Osteocyte (in vitro differentiated cells): ENCODE measurements at regions not wholly inside any gene's neighbourhood (a gene's known extent, or its start where the extent isn't known, plus 50 kb on each side); places are given as distances from the start of the nearest gene placed in this dataset.
"Not testable (repeated sequence)": the region's sequence is repeated elsewhere in the genome, so short reads cannot be mapped to it uniquely, and the experiment has no call there.

Source experiments
- DNase-seq: peaks from one replicate; pipeline ENCODE4 v3.0.0; 2021; ENCODE audit warnings: mixed read lengths; ENCODE audit not compliant: unreplicated experiment; ENCODE audit errors: extremely low spot score
- H3K27ac Mint-ChIP-seq: one replicate; pipeline ENCODE4 v1.8.0; 2021; ENCODE audit warnings: mild to moderate bottlenecking, mixed read lengths; ENCODE audit not compliant: unreplicated experiment
- H3K27me3 Mint-ChIP-seq: one replicate; pipeline ENCODE4 v1.8.0; 2021; ENCODE audit warnings: mixed read lengths; ENCODE audit not compliant: unreplicated experiment
- H3K36me3 Mint-ChIP-seq: one replicate; pipeline ENCODE4 v1.8.0; 2021; ENCODE audit warnings: mixed read lengths; ENCODE audit not compliant: unreplicated experiment
- H3K4me1 Mint-ChIP-seq: one replicate; pipeline ENCODE4 v1.8.0; 2021; ENCODE audit warnings: mixed read lengths; ENCODE audit not compliant: unreplicated experiment
- H3K4me3 Mint-ChIP-seq: one replicate; pipeline ENCODE4 v1.8.0; 2021; ENCODE audit warnings: mild to moderate bottlenecking, moderate library complexity, mixed read lengths; ENCODE audit not compliant: unreplicated experiment
- H3K9me3 Mint-ChIP-seq: one replicate; pipeline ENCODE4 v1.8.0; 2021; ENCODE audit warnings: mixed read lengths; ENCODE audit not compliant: unreplicated experiment
- CTCF ChIP-seq: fragments of 200-600 bp; sonication (generic); IDR thresholded peaks from 2 replicates; pipeline ENCODE4 v1.5.0; 2021; ENCODE audit warnings: antibody characterized with exemption, mild to moderate bottlenecking, moderate library complexity

- no peak overlapping the region for H3K4me3 Mint-ChIP-seq
- H3K9me3 Mint-ChIP-seq: no peaks in the 10 kb centered on the region
- no peak for TF ChIP-seq CTCF
- no peaks in the 10 kb centered on the region for H3K36me3 Mint-ChIP-seq
- DNase-seq: no peak
- peaks cover 8% of the 10 kb centered on the region for H3K4me1 Mint-ChIP-seq
- H3K27ac Mint-ChIP-seq: no peak overlapping the region
- no peaks in the 10 kb centered on the region for H3K27me3 Mint-ChIP-seq
These were observed 150.7 kb upstream of the INTU start for GRCh38 chr4:127482049-127482448.

- no peaks in the 10 kb centered on the region for H3K36me3 Mint-ChIP-seq
- no peak overlapping the region for H3K4me3 Mint-ChIP-seq
- H3K4me1 Mint-ChIP-seq: peaks cover 5% of the 10 kb centered on the region
- no peak for DNase-seq
- TF ChIP-seq CTCF: no peak
- no peaks in the 10 kb centered on the region for H3K27me3 Mint-ChIP-seq
- no peaks in the 10 kb centered on the region for H3K9me3 Mint-ChIP-seq
- H3K27ac Mint-ChIP-seq: no peak overlapping the region
These were observed 148.6 kb upstream of the INTU start for GRCh38 chr4:127484117-127484516.

DNA sequence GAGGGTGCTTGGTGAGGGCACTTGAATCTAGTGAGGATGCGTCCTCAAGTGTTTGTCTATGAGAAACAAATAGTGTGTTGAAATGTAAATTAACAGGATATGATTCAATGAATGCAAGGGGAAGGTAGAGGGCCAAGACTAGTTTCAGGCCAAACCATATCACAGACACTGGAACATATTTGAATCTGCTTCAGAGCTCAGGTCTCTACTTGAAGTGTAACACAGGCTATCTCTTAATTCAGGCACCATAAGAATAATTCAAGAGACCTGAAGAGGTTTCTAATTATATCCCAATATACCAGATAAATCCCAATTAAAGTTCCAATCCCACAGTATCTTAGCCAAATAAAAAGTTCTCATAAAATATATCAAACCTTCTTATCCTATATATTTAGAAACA lies 146.5 kb upstream of the INTU start:
- Mint-ChIP-seq H3K4me3 (no peak overlapping the region), H3K4me1 (peaks cover 12% of the 10 kb centered on the region), H3K27me3 (no peaks in the 10 kb centered on the region), H3K36me3 (no peaks in the 10 kb centered on the region), H3K9me3 (no peaks in the 10 kb centered on the region), H3K27ac (no peak overlapping the region)
- DNase-seq: no peak
- TF ChIP-seq CTCF: no peak

- no peaks in the 10 kb centered on the region for H3K27me3 Mint-ChIP-seq
- H3K9me3 Mint-ChIP-seq: no peaks in the 10 kb centered on the region
- H3K36me3 Mint-ChIP-seq: no peaks in the 10 kb centered on the region
- no peak overlapping the region for H3K4me3 Mint-ChIP-seq
- no peak for TF ChIP-seq CTCF
- no peak overlapping the region for H3K27ac Mint-ChIP-seq
- no peak for DNase-seq
- peaks cover 12% of the 10 kb centered on the region for H3K4me1 Mint-ChIP-seq
These were observed 141.2 kb upstream of the INTU start for GRCh38 chr4:127491571-127491970.

- not testable (repeated sequence) for H3K27ac Mint-ChIP-seq, H3K27me3 Mint-ChIP-seq, H3K9me3 Mint-ChIP-seq, DNase-seq, H3K36me3 Mint-ChIP-seq, H3K4me3 Mint-ChIP-seq
- peaks cover 15% of the 10 kb centered on the region for H3K4me1 Mint-ChIP-seq
These were observed 135.9 kb upstream of the INTU start for GRCh38 chr4:127496875-127497274.

- no peak overlapping the region for H3K4me3 Mint-ChIP-seq
- TF ChIP-seq CTCF: no peak
- H3K36me3 Mint-ChIP-seq: no peaks in the 10 kb centered on the region
- peaks cover 30% of the 10 kb centered on the region for H3K4me1 Mint-ChIP-seq
- H3K27ac Mint-ChIP-seq: no peak overlapping the region
- no peaks in the 10 kb centered on the region for H3K27me3 Mint-ChIP-seq
- H3K9me3 Mint-ChIP-seq: no peaks in the 10 kb centered on the region
- DNase-seq: no peak
These were observed 134.4 kb upstream of the INTU start for GRCh38 chr4:127498366-127498765.
